ENCODE measurements at regions not wholly inside any gene's neighbourhood (a gene's known extent, or its start where the extent isn't known, plus 50 kb on each side); places are given as distances from the start of the nearest gene placed in this dataset.
"Not testable (repeated sequence)": the region's sequence is repeated elsewhere in the genome, so short reads cannot be mapped to it uniquely, and the experiment has no call there.

DNA sequence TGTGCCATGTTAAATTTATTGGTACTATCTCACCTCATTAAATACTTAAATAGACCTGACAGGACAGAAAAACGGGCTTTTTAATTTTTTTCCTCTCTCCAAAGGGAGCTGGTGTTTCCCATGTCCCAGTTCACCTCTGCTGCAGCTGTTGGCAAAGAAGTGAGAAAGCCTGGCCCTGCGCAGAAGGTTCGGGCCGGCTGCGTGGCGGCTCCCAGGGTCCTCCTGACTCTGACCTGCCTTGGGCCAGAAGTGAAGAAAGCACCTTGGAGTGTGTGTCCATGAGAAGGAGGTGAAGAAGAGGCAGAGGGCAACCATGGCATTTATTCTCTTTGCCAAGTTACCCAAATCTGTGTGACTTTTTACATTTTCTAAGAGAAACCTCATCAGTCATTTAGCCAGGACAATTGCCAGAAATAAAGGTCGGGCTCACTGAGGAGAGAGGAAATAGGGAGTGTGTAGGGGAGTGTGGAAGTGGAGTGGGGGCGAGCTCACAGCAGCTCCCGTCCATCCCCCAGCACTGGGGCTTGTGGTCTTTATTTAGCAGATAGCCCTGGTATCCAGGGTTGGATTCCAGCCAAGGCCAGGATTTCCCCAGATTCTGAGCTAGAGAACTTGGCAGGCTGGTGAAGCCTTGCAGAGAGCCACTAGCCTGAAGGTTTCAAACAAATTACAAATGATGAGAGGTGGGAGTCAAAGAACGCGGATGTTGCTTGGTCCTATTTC lies 102.4 kb upstream of the CADM1 start:
- DNase-seq = no peak

DNA sequence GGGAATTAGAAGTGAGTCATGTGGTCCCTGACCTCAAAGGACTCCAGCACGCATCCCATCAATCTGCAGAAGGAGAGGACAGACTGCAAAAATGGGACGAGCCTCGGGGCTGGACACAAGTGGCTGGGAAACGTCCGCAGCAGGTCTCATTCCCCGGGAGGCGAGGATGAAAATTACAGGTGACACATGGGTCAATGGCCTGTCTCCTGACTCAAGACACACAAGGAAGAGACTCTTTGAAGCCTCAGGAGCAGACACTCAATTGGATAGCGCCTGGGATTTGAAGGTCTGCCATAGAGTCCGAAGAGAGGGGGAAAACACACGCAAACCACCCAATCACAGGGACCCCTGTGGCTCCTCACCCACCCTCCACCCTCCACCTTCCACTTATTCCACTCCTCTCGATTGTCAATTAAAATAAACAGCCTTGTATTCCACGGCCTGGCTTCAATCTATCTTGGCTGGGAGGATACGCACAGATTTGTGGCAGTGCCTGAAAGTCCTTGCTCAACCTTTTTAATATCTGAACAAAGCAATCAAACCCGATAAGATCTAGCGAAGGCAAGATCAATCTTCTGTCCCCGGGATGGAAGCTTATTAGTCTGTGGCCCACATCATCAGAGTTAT lies 101.8 kb upstream of the CADM1 start:
- no peak for DNase-seq

DNA sequence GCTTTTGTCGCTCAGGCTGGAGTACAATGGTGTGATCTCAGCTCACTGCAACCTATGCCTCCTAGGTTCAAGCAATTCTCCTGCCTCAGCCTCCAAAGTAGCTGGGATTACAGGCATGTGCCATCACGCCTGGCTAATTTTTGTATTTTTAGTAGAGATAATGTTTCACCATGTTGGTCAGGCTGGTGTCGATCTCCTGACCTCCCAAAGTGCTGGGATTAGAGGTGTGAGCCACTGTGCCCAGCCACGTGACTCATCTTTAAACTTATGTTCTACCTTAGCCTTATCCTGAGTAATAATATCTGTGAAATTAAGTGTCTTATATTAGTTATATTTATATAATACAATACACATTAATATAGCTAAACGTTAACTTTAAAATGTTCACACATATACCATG lies 101.2 kb upstream of the CADM1 start:
- not testable (repeated sequence) for DNase-seq

DNA sequence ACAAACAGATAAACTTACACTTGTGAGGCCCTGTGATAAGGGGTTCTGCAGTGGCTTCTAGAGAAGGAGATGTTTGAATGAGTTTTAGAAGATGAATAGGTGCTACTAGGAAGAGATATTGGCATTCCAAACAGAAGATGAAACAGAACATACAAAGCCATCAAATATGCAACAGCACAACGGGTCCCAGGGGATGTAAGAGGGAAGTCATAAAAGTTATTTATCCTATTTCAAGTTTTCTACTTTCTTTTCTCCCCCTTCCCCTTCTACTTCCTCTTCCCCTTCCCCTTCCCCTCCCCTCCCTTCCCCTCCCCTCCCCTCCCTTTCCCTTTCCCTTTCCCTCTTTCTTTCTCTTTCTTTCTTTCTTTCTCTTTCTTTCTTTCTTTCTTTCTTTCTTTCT lies 94.9 kb upstream of the CADM1 start:
- no peak for DNase-seq

DNA sequence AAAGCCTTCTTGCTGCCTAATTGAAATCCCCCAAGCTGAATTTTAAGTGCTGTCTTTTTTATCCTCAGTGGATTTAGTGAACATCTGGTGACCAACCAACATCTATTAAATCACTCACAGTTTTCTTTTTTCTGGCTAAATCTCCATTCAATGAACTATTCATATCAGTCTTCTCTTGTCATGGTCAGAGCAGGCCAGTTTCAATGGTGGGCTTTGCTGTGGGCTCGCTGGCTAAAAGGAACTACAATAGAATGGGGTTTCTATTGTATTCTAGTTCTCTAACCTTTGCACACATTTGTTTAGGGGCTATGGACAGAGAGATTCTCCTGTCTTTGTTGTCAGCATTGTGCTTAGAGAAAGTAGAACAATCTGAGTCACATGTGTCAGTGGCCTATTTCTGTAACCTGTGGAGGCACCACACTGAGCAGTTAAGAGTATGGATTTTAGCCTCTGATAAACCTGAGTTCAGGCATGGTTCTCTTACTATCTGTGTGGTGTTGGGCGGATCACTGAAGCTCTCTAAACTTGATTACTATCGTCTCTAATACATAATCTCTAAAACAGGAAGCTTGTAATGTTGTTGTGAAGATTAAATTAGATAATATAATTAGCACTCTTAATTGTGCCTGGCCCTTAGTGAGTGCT lies 94.2 kb upstream of the CADM1 start:
- DNase-seq = no peak

DNA sequence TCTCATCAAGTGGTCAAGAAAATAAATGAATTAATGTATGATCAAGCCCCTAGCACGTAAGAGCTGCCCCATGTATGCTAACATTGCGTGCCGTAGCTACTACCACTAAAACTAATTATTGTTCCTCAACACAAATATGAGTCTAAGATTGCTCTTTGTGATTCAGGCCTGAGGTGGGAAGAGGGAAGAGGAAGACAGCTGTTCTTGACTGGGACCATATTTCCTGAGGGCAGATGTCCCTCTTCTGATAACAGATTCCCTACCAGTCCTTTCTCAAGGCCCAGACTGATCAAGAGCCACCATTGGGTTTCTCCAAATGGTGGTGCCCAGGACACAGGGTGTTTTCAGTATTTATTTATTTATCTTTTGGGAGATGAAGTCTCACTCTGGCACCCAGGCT lies 87.2 kb upstream of the CADM1 start:
- DNase-seq = no peak

DNA sequence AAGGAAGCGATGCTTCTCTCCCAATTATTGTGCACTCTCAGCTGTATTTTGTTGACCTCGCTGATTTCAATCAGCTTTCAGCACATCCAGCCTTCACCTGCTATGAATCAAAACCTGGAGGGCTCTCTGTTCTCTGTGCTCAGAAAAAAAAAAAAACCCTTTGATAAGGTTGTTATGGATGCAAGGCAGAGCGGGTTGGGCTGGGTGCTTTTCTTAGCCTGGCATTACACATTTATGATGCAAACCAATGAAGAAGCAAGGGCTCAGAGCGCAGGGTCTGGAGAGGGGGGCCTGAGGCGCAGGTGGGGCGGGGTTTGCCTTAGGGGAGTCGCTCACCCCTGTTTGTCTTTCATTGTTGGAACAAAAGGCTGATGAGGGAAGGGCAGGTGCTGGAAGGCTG lies 86.0 kb upstream of the CADM1 start:
- peak; percentile 56 for DNase-seq

DNA sequence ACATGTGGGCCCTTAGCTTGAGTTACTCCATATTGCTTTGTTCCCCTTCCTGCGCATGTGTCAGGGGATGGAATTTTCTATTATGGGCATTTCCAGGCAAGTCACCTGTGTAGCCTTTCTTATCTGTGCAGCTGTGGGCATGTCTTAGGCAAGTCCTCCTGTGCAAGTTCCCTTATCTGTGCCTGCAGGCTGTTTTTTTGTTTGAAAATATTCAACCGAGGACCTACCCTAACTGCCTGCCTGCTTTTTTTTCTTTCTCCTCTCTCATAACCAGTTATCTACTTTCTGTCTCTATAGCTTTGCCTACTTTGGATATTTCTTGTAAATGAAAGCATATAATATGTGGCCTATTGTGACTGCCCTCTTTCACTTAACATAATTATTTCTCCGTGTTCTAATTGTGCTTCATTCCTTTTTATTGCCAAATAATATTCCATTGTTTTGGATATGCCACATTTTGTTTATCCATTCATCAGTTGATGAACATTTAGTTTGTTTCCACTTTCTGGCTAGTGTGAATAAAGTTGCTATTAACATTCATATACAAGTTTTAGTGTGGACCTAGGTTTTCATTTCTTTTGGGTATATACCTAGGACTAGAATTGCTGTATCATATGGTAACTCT lies 83.6 kb upstream of the CADM1 start:
- no peak for DNase-seq

DNA sequence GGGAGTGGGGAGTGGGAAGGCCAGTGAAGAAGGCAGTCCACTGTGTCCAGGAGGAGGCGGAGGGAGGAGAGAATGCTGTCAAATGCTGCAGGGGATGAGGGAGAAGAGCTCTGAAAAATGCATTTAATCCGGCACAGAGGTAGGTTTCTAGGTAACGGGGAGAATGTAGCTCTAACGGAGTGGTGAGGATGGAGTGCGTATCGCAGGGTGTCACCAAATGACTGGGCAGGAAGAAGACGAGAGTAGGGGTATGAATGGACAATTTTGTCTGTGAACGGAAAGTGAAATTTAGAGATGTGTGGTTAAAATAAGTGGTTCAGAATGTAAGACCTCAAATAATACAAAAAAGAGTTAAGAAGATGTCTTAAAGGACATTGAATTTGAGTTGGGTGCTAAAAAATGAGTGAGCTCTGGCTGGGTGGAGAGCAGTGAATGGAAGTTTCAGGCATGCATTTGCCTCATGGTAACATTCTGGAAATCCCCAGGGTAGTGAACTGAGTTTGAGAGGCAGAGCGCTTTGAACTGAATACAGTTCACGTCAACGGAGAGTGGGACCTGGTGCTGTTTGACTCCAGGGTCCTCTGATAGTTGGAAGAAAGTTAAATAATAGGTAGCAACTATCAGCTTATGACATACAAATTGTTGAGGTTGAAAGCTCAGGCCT lies 81.3 kb upstream of the CADM1 start:
- DNase-seq = no peak

DNA sequence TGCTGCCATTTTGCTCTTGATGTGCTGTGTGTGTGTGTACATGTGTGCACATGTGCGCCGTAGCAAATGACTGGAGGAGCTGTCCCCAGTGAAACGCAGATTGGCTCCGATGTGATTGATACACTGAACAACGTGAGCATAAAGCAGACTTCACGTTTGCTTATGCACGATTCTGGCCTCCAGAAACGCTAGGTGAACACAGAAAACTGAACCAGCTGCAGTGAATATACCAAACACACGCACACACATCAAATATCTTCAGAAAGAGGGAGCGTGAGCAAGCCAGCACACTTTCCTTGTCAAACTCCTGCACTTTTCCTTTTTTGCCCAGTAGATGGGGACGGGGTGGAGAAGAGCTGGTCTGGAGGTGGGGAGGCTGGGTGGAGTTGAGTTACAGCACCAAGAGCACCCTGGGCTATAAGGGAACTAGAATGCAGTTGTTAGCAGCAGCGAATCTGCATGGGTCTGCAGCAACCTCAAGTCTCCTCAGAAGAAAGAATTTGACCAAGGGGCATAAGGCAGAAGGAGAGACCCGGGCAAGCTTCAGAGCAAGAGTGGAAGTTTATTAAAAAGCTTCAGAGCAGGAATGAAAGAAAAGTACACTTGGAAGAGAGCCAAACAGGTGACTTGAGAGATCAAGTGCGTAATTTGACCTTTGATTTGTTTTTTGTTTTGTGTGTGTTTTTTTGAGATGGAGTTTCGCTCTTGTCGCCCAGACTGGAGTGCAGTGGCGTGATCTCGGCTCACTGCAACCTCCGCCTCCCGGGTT lies 77.8 kb upstream of the CADM1 start:
- DNase-seq = peak; percentile 56

DNA sequence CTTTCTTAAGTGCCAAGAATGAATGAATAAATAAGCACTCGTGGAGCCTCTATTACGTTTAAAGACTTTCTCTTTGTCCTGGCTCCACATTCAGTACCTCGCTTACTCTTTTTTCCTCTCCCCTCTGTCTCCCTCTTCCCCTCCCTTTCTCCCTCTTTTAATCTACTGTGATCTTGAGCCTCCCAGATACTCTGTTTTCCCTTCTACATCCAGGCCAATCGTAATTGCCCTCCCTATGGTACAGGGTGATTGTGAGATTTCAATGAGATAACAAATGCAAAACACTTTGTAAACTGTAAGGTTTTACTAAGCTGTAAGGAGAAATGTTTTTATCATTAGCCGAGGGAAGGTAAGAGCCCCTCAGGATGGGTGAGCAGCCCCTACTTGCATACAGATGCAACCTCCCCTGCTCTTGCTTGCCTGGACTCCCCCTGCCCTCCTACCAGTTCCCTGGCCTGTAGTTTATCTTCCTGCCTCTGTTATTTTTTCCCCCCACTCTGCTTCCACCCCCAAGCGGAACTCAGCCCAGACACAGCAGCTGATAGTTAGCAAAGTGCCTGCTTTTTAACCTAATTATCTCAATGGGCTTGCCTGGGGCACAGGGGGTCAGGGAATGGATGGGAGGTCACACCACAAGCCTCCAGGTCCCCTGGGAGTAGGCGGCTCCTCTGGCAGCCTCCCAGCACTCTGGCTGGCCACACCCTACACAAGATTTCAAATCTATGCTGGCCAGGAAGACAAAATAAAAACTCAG lies 76.9 kb upstream of the CADM1 start:
- DNase-seq = no peak

DNA sequence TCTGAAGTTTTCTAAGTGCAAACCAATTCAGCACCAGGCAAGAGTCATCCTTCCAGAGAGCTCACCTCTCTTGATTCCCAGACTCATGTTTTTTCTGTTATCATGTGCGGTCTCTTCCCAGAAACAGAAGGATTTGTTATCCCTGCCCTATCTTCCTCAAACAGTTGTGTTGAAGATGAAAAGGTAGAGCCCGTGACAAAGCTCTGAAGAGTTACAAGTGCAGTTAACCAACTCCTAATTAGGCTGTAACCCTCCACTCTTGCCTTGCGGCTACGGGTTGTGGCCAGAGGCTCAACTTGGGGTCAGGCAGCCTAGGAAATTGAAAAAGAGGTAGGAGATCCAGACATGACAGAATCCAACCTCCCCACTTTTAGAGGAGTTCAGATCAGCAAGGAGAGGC lies 76.2 kb upstream of the CADM1 start:
- DNase-seq = no peak

DNA sequence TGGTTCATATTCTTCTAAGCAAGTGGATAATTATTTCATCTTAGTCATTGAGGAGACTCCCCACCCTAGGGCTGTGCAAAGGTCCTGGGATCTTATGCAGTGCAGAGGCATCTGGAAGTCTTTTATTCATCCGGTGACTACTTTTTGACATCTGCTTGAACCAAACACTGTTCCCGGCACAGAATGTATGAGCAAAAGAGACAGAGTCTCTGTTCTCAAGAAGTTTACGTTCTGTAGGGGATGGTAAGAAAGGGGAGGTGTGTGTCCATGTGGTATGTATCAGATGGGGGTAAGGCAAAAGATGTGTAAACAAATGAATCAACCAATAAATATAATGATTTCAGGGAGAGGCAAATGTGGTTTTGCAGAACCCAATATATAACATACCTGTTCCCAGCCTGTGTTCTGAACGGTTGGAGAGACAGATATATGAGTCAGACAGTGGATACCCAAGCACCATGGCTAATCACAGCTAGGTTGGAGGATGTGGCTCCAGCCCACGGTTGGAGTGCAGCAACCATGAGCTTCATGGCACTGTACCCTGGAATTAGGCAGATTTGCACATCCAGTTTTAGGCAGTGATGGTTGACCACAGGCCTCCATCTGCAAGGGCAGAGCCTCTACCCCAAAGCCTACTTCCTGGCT lies 75.1 kb upstream of the CADM1 start:
- DNase-seq = no peak

DNA sequence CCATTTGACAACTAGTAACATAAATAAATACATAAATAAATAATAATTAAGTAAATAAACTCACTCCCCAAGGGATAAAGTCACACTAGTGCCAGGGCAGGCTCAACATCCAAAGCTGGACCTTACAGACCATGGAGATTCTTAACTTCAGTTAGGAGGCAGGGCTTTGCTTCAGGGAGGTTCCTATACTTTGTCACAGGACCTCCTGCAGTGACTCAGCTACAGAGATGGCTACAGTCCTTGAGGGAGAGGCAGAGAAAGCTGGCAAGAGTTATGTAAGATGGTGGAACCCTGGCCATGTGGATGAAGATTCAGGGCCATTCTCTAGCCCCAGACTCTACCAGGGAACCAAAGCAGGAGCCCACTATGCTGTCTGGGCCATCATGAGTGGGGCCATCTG lies 74.1 kb upstream of the CADM1 start:
- DNase-seq = no peak

DNA sequence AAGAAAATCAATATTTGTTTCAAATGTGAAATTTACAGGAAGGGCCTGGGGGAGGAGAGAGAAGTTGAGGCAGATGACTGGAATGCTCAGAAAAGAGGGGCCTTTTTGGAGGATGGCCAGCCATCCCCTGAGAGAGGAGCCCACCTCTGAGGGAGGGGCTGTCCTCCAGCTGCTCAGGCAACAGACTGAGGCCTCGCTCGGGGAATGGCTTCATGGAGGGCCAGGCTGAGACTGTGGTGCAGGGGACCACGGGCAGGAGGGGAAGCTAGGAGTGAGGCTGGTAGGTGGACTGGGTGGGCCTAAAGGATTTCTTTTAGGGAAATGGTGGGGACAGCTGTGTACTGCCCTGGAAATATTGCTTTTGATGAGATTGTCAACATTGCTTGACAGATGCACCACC lies 73.5 kb upstream of the CADM1 start:
- no peak for DNase-seq

DNA sequence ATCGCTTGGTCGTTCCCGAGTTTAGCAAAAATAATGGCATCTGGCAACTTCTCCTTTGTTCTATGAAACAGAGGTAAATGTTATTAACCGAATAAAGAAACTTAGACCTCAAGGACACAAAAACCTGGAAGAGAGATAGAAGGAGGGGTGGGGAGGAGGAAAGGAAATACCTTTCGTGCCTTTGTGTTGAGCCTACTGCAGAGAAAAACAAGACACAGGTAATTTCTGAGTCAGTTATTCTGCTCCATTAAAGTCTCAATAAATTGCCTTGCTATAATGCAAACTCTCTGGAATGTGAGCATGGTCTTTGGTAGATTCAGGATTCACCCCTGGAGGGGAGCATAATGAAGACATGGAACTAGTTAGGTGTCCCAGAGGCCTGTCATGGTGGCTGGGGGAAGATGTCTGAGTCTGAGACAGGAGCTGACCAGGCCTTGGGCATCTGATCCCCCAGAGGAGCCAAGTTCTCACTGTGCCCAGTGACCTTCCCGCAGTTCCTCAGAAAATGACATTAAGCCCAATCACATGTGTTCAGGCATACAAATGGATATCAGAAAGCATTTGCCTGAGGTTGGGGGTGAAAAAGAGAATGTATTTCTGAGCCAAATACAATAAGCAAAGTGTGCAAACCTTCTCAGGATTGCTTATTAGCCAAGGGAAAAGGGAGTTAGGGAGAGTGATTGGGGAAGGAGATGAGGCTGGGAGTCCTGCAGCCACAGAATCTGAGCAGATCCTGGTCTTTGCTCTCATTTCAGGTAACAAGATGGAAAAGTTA lies 72.6 kb upstream of the CADM1 start:
- DNase-seq = no peak

DNA sequence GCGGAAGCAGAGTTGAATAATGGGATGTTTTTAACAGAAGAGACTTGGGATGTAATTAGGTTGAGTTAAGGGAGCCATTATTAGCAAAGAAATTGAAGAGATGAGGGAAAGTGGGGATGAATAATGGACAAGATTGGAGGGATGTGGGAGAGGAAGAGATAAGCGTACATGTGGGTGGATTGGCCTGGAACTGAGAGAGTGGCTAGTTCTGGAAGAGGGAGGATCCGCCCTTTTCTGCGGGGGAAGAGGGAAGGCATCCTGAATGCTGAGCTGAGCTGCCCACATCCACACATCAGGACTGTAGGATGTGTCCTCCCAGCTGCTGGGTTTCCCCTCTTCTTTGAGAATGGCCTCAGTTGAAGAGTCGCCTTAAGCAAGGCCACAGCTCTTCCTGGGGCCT lies 68.3 kb upstream of the CADM1 start:
- no peak for DNase-seq

DNA sequence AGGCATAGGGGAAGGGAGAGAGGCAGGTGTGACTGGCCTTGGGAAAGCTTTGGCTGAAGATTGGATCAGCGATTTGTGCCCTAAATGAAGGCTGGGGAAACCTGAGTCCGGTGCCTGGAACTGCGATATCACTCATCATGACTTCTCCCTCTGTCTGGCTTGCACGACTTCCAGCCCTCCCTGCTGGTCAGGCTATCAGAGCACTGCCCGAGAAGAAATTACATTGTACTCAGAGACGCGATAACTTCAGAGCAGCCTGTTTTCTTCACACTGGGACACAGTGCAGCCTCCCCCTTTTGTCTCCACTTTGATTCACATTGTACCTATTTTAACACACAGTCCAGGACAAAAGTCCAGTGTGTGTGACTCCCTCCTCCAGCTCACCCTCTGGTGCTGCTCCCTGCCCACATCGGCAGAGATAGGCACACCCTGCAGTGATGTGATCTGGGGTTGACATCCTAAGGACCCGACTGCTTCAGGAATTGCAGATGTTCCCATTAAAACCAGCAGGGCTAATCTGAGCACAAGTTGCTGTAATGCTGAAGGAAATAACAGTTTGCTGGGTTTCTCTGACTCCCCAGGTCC lies 62.1 kb upstream of the CADM1 start:
- DNase-seq = no peak

DNA sequence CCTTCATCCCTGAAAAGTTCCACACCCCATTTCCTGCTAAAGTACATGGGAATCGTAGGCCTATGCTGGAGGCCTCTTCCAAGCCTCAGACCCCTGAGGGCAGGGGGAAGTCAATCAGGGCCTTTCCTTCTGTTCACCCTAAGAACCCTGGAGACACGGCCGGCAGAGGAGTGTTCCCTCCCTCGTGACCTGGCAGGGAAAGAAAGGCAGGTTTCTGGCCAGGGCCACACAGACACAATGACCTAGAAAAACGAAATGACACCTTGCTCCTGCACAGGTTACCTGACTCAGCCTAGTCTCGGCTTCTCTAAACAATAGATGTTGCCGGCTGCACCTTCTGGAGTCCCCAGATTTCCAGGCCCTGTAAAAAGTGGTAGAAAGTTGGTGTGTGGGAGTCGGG lies 60.6 kb upstream of the CADM1 start:
- no peak for DNase-seq

DNA sequence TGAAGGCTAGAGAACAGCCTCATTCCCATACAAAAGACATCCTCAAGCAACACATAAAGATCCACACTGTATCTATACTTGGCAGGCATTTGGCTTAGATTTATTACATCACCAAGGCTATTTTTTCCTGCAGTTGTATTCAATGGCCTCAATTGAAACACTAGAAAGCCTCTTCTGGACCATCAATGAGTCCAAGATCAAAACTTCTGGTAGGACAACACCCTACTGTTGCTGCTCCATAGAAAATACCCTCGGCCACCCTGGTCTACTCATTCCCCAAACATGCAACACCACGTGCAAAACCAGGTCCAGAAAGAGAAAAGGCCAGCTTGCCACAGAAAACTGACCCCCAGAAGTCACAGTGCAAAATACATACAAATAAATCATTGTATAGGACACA lies 56.9 kb upstream of the CADM1 start:
- DNase-seq = no peak
